HG02973 (cell line): ENCODE measurements at regions not wholly inside any gene's neighbourhood (a gene's known extent, or its start where the extent isn't known, plus 50 kb on each side); places are given as distances from the start of the nearest gene placed in this dataset.

Experiments
- ATAC-seq: cut with Tn5 transposase; IDR thresholded peaks from one replicate; pipeline ENCODE4 v1.9.1; 2021; ENCODE audit warnings: moderate library complexity; ENCODE audit not compliant: unreplicated experiment

- ATAC-seq, result no peak
Measured at GRCh38 chr10:107813451-107814162, 649.1 kb upstream of the SORCS1 start.

- no peak for ATAC-seq
Measured at GRCh38 chr10:107809889-107810288, 645.4 kb upstream of the SORCS1 start.

GRCh38 chr10:107807836-107808235 is 643.3 kb upstream of the SORCS1 start:
- ATAC-seq, result no peak

GRCh38 chr10:107806026-107806425 is 641.5 kb upstream of the SORCS1 start:
- no peak for ATAC-seq

GRCh38 chr10:107803546-107803945 is 639.0 kb upstream of the SORCS1 start:
- no peak for ATAC-seq

GRCh38 chr10:107800061-107800460 is 635.6 kb upstream of the SORCS1 start:
- ATAC-seq, result no peak

GRCh38 chr10:107790271-107790670 is 625.8 kb upstream of the SORCS1 start:
- no peak for ATAC-seq

GRCh38 chr10:107771066-107771465 is 606.6 kb upstream of the SORCS1 start:
- ATAC-seq, result no peak

GRCh38 chr10:107767185-107767584 is 602.7 kb upstream of the SORCS1 start:
- no peak for ATAC-seq

GRCh38 chr10:107754814-107755213 is 590.3 kb upstream of the SORCS1 start:
- ATAC-seq, result no peak

- no peak for ATAC-seq
Measured at GRCh38 chr10:107749235-107749634, 584.7 kb upstream of the SORCS1 start.

GRCh38 chr10:107747851-107748250 is 583.3 kb upstream of the SORCS1 start:
- ATAC-seq, result no peak

- ATAC-seq, result no peak
Measured at GRCh38 chr10:107741971-107742370, 577.5 kb upstream of the SORCS1 start.

- ATAC-seq, result no peak
Measured at GRCh38 chr10:107740962-107741690, 576.6 kb upstream of the SORCS1 start.

GRCh38 chr10:107739951-107740350 is 575.4 kb upstream of the SORCS1 start:
- no peak for ATAC-seq

- ATAC-seq, result no peak
Measured at GRCh38 chr10:107733328-107734130, 569.0 kb upstream of the SORCS1 start.

- no peak for ATAC-seq
Measured at GRCh38 chr10:107732045-107732444, 567.5 kb upstream of the SORCS1 start.

GRCh38 chr10:107728807-107729206 is 564.3 kb upstream of the SORCS1 start:
- ATAC-seq, result no peak

GRCh38 chr10:107727767-107728317 is 563.3 kb upstream of the SORCS1 start:
- ATAC-seq, result no peak

GRCh38 chr10:107718864-107719263 is 554.4 kb upstream of the SORCS1 start:
- no peak for ATAC-seq

GRCh38 chr10:107717046-107717445 is 552.5 kb upstream of the SORCS1 start:
- no peak for ATAC-seq
